Suprapubic skin (tissue), 4 donors: ENCODE measurements at regions not wholly inside any gene's neighbourhood (a gene's known extent, or its start where the extent isn't known, plus 50 kb on each side); places are given as distances from the start of the nearest gene placed in this dataset.

ENCODE experiments used
- DNase-seq, 2 donors: peaks; one replicate each; pipeline ENCODE4 v3.0.0-alpha.2; 2019; ENCODE audit warnings: low spot score in 2 of 2
- H3K27ac ChIP-seq: fragments of 200-600 bp; sonication (generic); one replicate; pipeline ENCODE4 v1.5.1; 2019
- H3K27me3 ChIP-seq: fragments of 200-600 bp; sonication (generic); one replicate; pipeline ENCODE4 v1.5.1; 2019
- H3K36me3 ChIP-seq: fragments of 200-600 bp; sonication (generic); one replicate; pipeline ENCODE4 v1.5.1; 2019
- H3K4me1 ChIP-seq: fragments of 200-600 bp; sonication (generic); one replicate; pipeline ENCODE4 v1.5.1; 2019
- H3K4me3 ChIP-seq: fragments of 200-600 bp; sonication (generic); one replicate; pipeline ENCODE4 v1.5.1; 2019; ENCODE audit warnings: mild to moderate bottlenecking
- H3K9me3 ChIP-seq: fragments of 200-600 bp; sonication (generic); one replicate; pipeline ENCODE4 v1.5.1; 2019
- CTCF ChIP-seq, 2 donors: fragments of 200-600 bp in 1 of 2; fragments of 450-650 bp in 1 of 2; sonication (generic) in 1 of 2; IDR thresholded peaks; one replicate each; pipeline ENCODE4 v1.5.1; 2016 to 2019; ENCODE audit warnings: antibody characterized with exemption in 2 of 2, mild to moderate bottlenecking in 1 of 2, moderate library complexity in 1 of 2
- EP300 ChIP-seq: sonication (generic); formaldehyde crosslinking; IDR thresholded peaks from one replicate; pipeline ENCODE4 v1.6.1; 2017; ENCODE audit warnings: antibody characterized with exemption
- POLR2A ChIP-seq, 2 donors: fragments of 450-650 bp; IDR thresholded peaks; one replicate each; pipeline ENCODE4 v1.6.1; 2017; ENCODE audit warnings: antibody characterized with exemption in 2 of 2, mild to moderate bottlenecking in 2 of 2, moderate library complexity in 2 of 2
- POLR2AphosphoS5 ChIP-seq, 3 donors: sonication (generic); formaldehyde crosslinking; IDR thresholded peaks; one replicate each; pipeline ENCODE4 v1.6.1; 2017; ENCODE audit warnings: antibody characterized with exemption in 3 of 3
- WGBS: methylation state at CpG from one replicate; pipeline ENCODE4 v1.1.5; 2018; 5-methylcytosine and 5-hydroxymethylcytosine counted together

DNA sequence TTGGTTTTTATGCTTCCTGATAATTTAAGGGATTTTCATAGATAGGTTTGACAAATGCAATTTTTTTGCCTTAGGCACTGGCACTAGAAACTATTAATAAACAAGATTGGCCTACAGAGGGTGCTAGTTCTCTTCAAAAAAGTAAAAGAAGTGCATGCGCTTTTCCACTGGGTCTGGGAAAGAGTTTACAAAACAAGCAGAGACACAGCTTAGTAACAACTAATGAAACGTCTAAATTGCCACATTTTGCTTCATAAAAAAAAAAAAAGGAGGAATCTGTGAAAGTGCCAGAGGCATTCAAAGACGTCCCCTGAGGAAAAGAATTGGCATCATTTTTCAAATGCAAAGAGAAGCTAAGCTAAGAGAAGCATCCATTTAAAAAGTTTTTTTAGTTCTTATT lies 58.3 kb upstream of the EEA1 start:
- TF ChIP-seq POLR2AphosphoS5 (IDR thresholded peaks at IDR 0.05), result no peak
- TF ChIP-seq CTCF (IDR thresholded peaks at IDR 0.05), result peak; percentile 37 to 66
- under 1% methylated on average over 3 of the region's 3 CpGs for WGBS
- Histone ChIP-seq H3K27ac (no peak overlapping the region), H3K36me3 (no peaks in the 10 kb centered on the region), H3K9me3 (no peaks in the 10 kb centered on the region), H3K27me3 (no peaks in the 10 kb centered on the region), H3K4me1 (peaks cover 10% of the 10 kb centered on the region), H3K4me3 (no peak overlapping the region)
- no peak for DNase-seq

DNA sequence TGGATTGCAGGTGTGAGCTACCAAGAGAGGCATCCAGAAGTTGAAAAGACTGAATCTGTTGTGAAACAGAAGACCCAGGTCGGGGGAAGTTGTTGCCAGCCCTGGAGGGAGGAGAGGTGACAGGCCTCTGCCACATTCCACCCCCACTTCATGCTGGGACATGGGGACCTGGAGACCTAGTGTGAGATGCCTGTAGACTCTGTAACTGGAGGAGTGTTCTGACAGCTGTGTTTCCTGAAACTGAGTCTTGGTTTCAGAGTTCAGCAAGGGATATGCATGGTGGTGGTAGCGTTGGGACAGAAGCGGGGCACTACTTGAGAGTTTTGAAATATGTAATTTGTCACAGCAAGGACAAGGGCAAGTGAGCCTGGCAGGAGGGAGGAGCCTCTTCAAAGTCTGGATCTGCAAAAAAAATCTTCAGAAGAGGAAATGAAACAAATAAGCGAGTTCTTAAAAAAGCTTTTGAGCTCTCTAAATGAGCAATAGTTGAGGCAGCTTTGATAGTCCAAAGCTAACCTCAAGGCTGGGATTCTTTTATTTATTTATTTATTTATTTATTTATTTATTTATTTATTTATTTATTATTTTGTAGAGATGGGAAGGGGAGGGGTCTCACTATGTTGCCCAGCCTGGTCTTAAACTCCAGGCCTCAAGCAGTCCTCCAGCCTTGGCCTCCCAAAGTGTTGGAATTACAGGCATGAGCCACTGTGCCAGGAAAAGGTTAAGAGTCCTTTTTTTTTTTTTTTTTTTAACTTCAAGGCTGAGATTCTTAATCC lies 58.9 kb upstream of the EEA1 start:
- Histone ChIP-seq H3K9me3 (no peaks in the 10 kb centered on the region), H3K4me1 (peaks cover 10% of the 10 kb centered on the region), H3K27me3 (no peaks in the 10 kb centered on the region), H3K27ac (no peak overlapping the region), H3K36me3 (no peaks in the 10 kb centered on the region), H3K4me3 (no peak overlapping the region)
- TF ChIP-seq POLR2AphosphoS5 (IDR thresholded peaks at IDR 0.05) (no peak), CTCF (IDR thresholded peaks at IDR 0.05) (no peak), POLR2A (IDR thresholded peaks at IDR 0.05) (no peak), EP300 (no peak)
- no peak for DNase-seq
- 71% methylated on average over 4 of the region's 4 CpGs for WGBS

DNA sequence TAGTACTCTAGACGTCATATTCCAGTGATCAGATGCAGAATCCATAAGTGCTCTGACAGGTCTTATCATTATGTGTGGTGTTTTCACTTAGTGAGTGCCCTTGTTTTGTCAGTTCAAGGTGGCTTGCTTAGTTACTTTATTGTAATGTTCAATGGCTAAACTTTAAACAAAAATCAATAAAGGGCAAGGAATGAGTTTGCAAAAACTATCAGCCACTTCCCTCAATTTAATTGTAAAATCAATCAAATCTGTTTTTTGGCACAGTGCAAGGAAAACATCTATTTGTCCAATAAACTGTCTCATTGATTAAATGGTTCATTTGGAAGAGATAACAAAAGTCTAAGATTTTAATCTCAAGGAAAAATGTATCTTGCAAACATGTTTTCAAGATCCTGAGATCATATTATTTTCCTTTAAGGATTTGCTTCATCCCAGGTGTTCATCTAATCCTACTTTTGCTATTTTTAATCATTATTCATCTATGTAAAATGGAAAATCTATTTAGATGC lies 59.6 kb upstream of the EEA1 start:
- Histone ChIP-seq H3K27ac (no peak overlapping the region), H3K4me3 (no peak overlapping the region), H3K27me3 (no peaks in the 10 kb centered on the region), H3K9me3 (no peaks in the 10 kb centered on the region), H3K4me1 (peaks cover 10% of the 10 kb centered on the region), H3K36me3 (no peaks in the 10 kb centered on the region)
- DNase-seq, result no peak
- WGBS, result 43% methylated on average over 1 of the region's 1 CpG
- no peak for TF ChIP-seq CTCF (IDR thresholded peaks at IDR 0.05)
- TF ChIP-seq EP300, result no peak

- no peaks in the 10 kb centered on the region for H3K27me3 ChIP-seq
- no peak overlapping the region for H3K27ac ChIP-seq
- H3K4me1 ChIP-seq, result peaks cover 10% of the 10 kb centered on the region
- H3K4me3 ChIP-seq, result no peak overlapping the region
- H3K36me3 ChIP-seq, result no peaks in the 10 kb centered on the region
- TF ChIP-seq POLR2A (IDR thresholded peaks at IDR 0.05), result no peak
- TF ChIP-seq CTCF (IDR thresholded peaks at IDR 0.05), result no peak
- peak in 1 of 2 donors; percentile 31 for DNase-seq
- H3K9me3 ChIP-seq, result no peaks in the 10 kb centered on the region
- whole genome bisulfite sequencing, result 78% methylated on average over 3 of the region's 3 CpGs
Measured at GRCh38 chr12:92989715-92990484, 60.8 kb upstream of the EEA1 start.

GRCh38 chr12:92991134-92991533 lies 62.0 kb upstream of the EEA1 start:
- WGBS, result 95% methylated on average over 3 of the region's 3 CpGs
- DNase-seq, result no peak
- H3K27me3 ChIP-seq, result no peaks in the 10 kb centered on the region
- H3K4me1 ChIP-seq, result peaks cover 10% of the 10 kb centered on the region
- H3K27ac ChIP-seq, result no peak overlapping the region
- no peak overlapping the region for H3K4me3 ChIP-seq
- H3K9me3 ChIP-seq, result no peaks in the 10 kb centered on the region
- no peaks in the 10 kb centered on the region for H3K36me3 ChIP-seq
- TF ChIP-seq EP300, result no peak
- TF ChIP-seq CTCF (IDR thresholded peaks at IDR 0.05), result no peak
- no peak for TF ChIP-seq POLR2A (IDR thresholded peaks at IDR 0.05)
- TF ChIP-seq POLR2AphosphoS5 (IDR thresholded peaks at IDR 0.05), result no peak
